ENCODE measurements at regions not wholly inside any gene's neighbourhood (a gene's known extent, or its start where the extent isn't known, plus 50 kb on each side); places are given as distances from the start of the nearest gene placed in this dataset.

GRCh38 chr12:132397152-132397933, 68.0 kb upstream of the GALNT9 start:
- TF ChIP-seq CTCF (conservative IDR thresholded peaks at IDR 0.05; ENCODE audit: low read depth, low read length) = no peak
- DNase-seq (ENCODE audit: low read depth) = no peak
- H3K4me3 ChIP-seq (ENCODE audit: low read length) = no peak overlapping the region

- TF ChIP-seq CTCF (conservative IDR thresholded peaks at IDR 0.05; ENCODE audit: low read depth, low read length) = no peak
Observed at GRCh38 chr12:132396657-132397056, 67.3 kb upstream of the GALNT9 start.

GRCh38 chr12:132395908-132396305, 66.5 kb upstream of the GALNT9 start:
- H3K4me3 ChIP-seq (ENCODE audit: low read length) = no peak overlapping the region
- no peak for DNase-seq (ENCODE audit: low read depth)
- TF ChIP-seq CTCF (conservative IDR thresholded peaks at IDR 0.05; ENCODE audit: low read depth, low read length) = no peak

More at GRCh38 chr12:132396657-132397056, 67.3 kb upstream of the GALNT9 start:
- DNase-seq (ENCODE audit: low read depth) = no peak
- H3K4me3 ChIP-seq (ENCODE audit: low read length) = no peak overlapping the region

- no peak overlapping the region for H3K4me3 ChIP-seq (ENCODE audit: low read length)
- DNase-seq (ENCODE audit: low read depth) = no peak
- TF ChIP-seq CTCF (conservative IDR thresholded peaks at IDR 0.05; ENCODE audit: low read depth, low read length) = no peak
Observed at GRCh38 chr12:132395192-132395907, 66.0 kb upstream of the GALNT9 start.

- no peak for TF ChIP-seq CTCF (conservative IDR thresholded peaks at IDR 0.05; ENCODE audit: low read depth, low read length)
- H3K4me3 ChIP-seq (ENCODE audit: low read length) = no peak overlapping the region
- DNase-seq (ENCODE audit: low read depth) = no peak
Observed at GRCh38 chr12:132393991-132394949, 64.9 kb upstream of the GALNT9 start.

- no peak overlapping the region for H3K4me3 ChIP-seq (ENCODE audit: low read length)
- no peak for DNase-seq (ENCODE audit: low read depth)
- TF ChIP-seq CTCF (conservative IDR thresholded peaks at IDR 0.05; ENCODE audit: low read depth, low read length) = no peak
Observed at GRCh38 chr12:132393245-132393795, 63.9 kb upstream of the GALNT9 start.

All from retinal pigment epithelial cell (primary cell).